ENCODE measurements at regions not wholly inside any gene's neighbourhood (a gene's known extent, or its start where the extent isn't known, plus 50 kb on each side); places are given as distances from the start of the nearest gene placed in this dataset.

GRCh38 chr3:23644099-23644498 is 161.7 kb upstream of the UBE2E1 start:
- Mint-ChIP-seq H3K27ac (no peak overlapping the region), H3K36me3 (ENCODE audit: low read depth) (no peaks in the 10 kb centered on the region), H3K27me3 (peaks cover 35% of the 10 kb centered on the region), H3K4me3 (no peak overlapping the region), H3K4me1 (no peaks in the 10 kb centered on the region)
- no peaks in the 10 kb centered on the region for H3K9me3 ChIP-seq (ENCODE audit: control insufficient read depth, low read length, poor library complexity, severe bottlenecking)
- no peak for ATAC-seq
- DNase-seq = no peak

GRCh38 chr3:23644676-23645075 is 161.1 kb upstream of the UBE2E1 start:
- H3K4me1 Mint-ChIP-seq = no peaks in the 10 kb centered on the region
- H3K4me3 Mint-ChIP-seq = no peak overlapping the region
- H3K9me3 ChIP-seq (ENCODE audit: control insufficient read depth, low read length, poor library complexity, severe bottlenecking) = no peaks in the 10 kb centered on the region
- H3K36me3 Mint-ChIP-seq (ENCODE audit: low read depth) = no peaks in the 10 kb centered on the region
- no peak for ATAC-seq
- H3K27ac Mint-ChIP-seq = no peak overlapping the region
- no peak for DNase-seq
- peaks cover 38% of the 10 kb centered on the region for H3K27me3 Mint-ChIP-seq

GRCh38 chr3:23645533-23646183 is 160.1 kb upstream of the UBE2E1 start:
- H3K36me3 Mint-ChIP-seq (ENCODE audit: low read depth) = no peaks in the 10 kb centered on the region
- H3K4me1 Mint-ChIP-seq = no peaks in the 10 kb centered on the region
- no peak overlapping the region for H3K4me3 Mint-ChIP-seq
- no peak overlapping the region for H3K27ac Mint-ChIP-seq
- H3K27me3 Mint-ChIP-seq = peaks cover 36% of the 10 kb centered on the region
- no peak for ATAC-seq
- H3K9me3 ChIP-seq (ENCODE audit: control insufficient read depth, low read length, poor library complexity, severe bottlenecking) = no peaks in the 10 kb centered on the region
- DNase-seq = no peak

- DNase-seq = no peak
- no peaks in the 10 kb centered on the region for H3K9me3 ChIP-seq (ENCODE audit: control insufficient read depth, low read length, poor library complexity, severe bottlenecking)
- Mint-ChIP-seq H3K36me3 (ENCODE audit: low read depth) (no peaks in the 10 kb centered on the region), H3K4me3 (no peak overlapping the region), H3K4me1 (no peaks in the 10 kb centered on the region), H3K27ac (no peak overlapping the region), H3K27me3 (peaks cover 36% of the 10 kb centered on the region)
- no peak for ATAC-seq
Measured at GRCh38 chr3:23646184-23646920, 159.4 kb upstream of the UBE2E1 start.

GRCh38 chr3:23647706-23648258 is 158.0 kb upstream of the UBE2E1 start:
- ATAC-seq (no peak), DNase-seq (no peak)
- Mint-ChIP-seq H3K36me3 (ENCODE audit: low read depth) (no peaks in the 10 kb centered on the region), H3K4me3 (no peak overlapping the region), H3K27me3 (peaks cover 36% of the 10 kb centered on the region), H3K27ac (no peak overlapping the region), H3K4me1 (no peaks in the 10 kb centered on the region)
- no peaks in the 10 kb centered on the region for H3K9me3 ChIP-seq (ENCODE audit: control insufficient read depth, low read length, poor library complexity, severe bottlenecking)

- Mint-ChIP-seq H3K4me1 (no peaks in the 10 kb centered on the region), H3K27ac (no peak overlapping the region), H3K4me3 (no peak overlapping the region), H3K27me3 (peaks cover 36% of the 10 kb centered on the region), H3K36me3 (ENCODE audit: low read depth) (no peaks in the 10 kb centered on the region)
- H3K9me3 ChIP-seq (ENCODE audit: control insufficient read depth, low read length, poor library complexity, severe bottlenecking) = no peaks in the 10 kb centered on the region
- no peak for DNase-seq
- ATAC-seq = no peak
Measured at GRCh38 chr3:23648326-23648995, 157.3 kb upstream of the UBE2E1 start.

- Mint-ChIP-seq H3K27ac (no peak overlapping the region), H3K36me3 (ENCODE audit: low read depth) (no peaks in the 10 kb centered on the region), H3K27me3 (peaks cover 40% of the 10 kb centered on the region), H3K4me1 (no peaks in the 10 kb centered on the region), H3K4me3 (no peak overlapping the region)
- DNase-seq (no peak), ATAC-seq (no peak)
- H3K9me3 ChIP-seq (ENCODE audit: control insufficient read depth, low read length, poor library complexity, severe bottlenecking) = no peaks in the 10 kb centered on the region
Measured at GRCh38 chr3:23648996-23649395, 156.8 kb upstream of the UBE2E1 start.

GRCh38 chr3:23649448-23649847 is 156.3 kb upstream of the UBE2E1 start:
- Mint-ChIP-seq H3K27ac (no peak overlapping the region), H3K27me3 (peaks cover 45% of the 10 kb centered on the region), H3K36me3 (ENCODE audit: low read depth) (no peaks in the 10 kb centered on the region), H3K4me1 (no peaks in the 10 kb centered on the region), H3K4me3 (no peak overlapping the region)
- DNase-seq = no peak
- no peak for ATAC-seq
- H3K9me3 ChIP-seq (ENCODE audit: control insufficient read depth, low read length, poor library complexity, severe bottlenecking) = no peaks in the 10 kb centered on the region

GRCh38 chr3:23650371-23651140 is 155.2 kb upstream of the UBE2E1 start:
- H3K9me3 ChIP-seq (ENCODE audit: control insufficient read depth, low read length, poor library complexity, severe bottlenecking) = no peaks in the 10 kb centered on the region
- peaks cover 43% of the 10 kb centered on the region for H3K27me3 Mint-ChIP-seq
- no peak overlapping the region for H3K27ac Mint-ChIP-seq
- no peaks in the 10 kb centered on the region for H3K36me3 Mint-ChIP-seq (ENCODE audit: low read depth)
- DNase-seq (no peak), ATAC-seq (no peak)
- no peak overlapping the region for H3K4me3 Mint-ChIP-seq
- H3K4me1 Mint-ChIP-seq = no peaks in the 10 kb centered on the region

GRCh38 chr3:23653647-23654525 is 151.9 kb upstream of the UBE2E1 start:
- Mint-ChIP-seq H3K27me3 (peaks cover 25% of the 10 kb centered on the region), H3K27ac (no peak overlapping the region), H3K4me1 (no peaks in the 10 kb centered on the region), H3K4me3 (no peak overlapping the region), H3K36me3 (ENCODE audit: low read depth) (no peaks in the 10 kb centered on the region)
- no peak for DNase-seq
- H3K9me3 ChIP-seq (ENCODE audit: control insufficient read depth, low read length, poor library complexity, severe bottlenecking) = no peaks in the 10 kb centered on the region
- no peak for ATAC-seq

GRCh38 chr3:23654571-23654970 is 151.2 kb upstream of the UBE2E1 start:
- DNase-seq (no peak), ATAC-seq (no peak)
- Mint-ChIP-seq H3K27ac (no peak overlapping the region), H3K36me3 (ENCODE audit: low read depth) (no peaks in the 10 kb centered on the region), H3K27me3 (peaks cover 20% of the 10 kb centered on the region), H3K4me1 (no peaks in the 10 kb centered on the region), H3K4me3 (no peak overlapping the region)
- no peaks in the 10 kb centered on the region for H3K9me3 ChIP-seq (ENCODE audit: control insufficient read depth, low read length, poor library complexity, severe bottlenecking)

- Mint-ChIP-seq H3K27ac (no peak overlapping the region), H3K27me3 (peaks cover 14% of the 10 kb centered on the region), H3K36me3 (ENCODE audit: low read depth) (no peaks in the 10 kb centered on the region), H3K4me1 (no peaks in the 10 kb centered on the region), H3K4me3 (no peak overlapping the region)
- ATAC-seq = no peak
- no peaks in the 10 kb centered on the region for H3K9me3 ChIP-seq (ENCODE audit: control insufficient read depth, low read length, poor library complexity, severe bottlenecking)
- no peak for DNase-seq
Measured at GRCh38 chr3:23655749-23656148, 150.0 kb upstream of the UBE2E1 start.
